ENCODE measurements at regions not wholly inside any gene's neighbourhood (a gene's known extent, or its start where the extent isn't known, plus 50 kb on each side); places are given as distances from the start of the nearest gene placed in this dataset.
A peak's percentile ranks its signal among the peaks of the same experiment; 100 is the strongest.
"Not testable (repeated sequence)": the region's sequence is repeated elsewhere in the genome, so short reads cannot be mapped to it uniquely, and the experiment has no call there.

DNA sequence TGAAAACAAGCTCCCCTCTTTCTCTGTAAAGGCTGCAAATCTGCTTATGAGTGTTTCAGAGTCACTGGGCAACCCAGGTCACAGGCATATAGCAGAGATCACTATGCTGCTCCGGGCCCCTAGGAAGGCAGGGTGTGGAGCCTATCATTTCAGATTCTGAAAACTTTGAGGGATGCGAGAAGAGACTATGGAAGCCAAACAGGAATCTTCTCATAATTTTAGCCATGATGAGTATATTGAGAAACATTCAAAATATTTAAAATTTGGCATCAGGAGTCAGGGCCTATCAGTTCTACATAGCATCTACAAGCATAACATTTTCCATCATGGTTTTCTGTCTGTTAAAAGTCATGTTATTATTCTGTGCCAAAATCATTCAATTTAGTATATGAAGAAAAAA, 61.7 kb upstream of the ATXN3L start:
- Histone ChIP-seq H3K4me1 (ENCODE audit: insufficient read depth, low read length) (no peaks in the 10 kb centered on the region), H3K27ac (ENCODE audit: low read depth, low read length) (no peak overlapping the region), H3K36me3 (ENCODE audit: insufficient read depth, low read length) (no peaks in the 10 kb centered on the region), H3K9me3 (ENCODE audit: control insufficient read depth in 1 of 2, low read length in 2 of 2) (no peaks in the 10 kb centered on the region), H3K27me3 (ENCODE audit: insufficient read depth, low read length) (no peaks in the 10 kb centered on the region), H3K4me3 (ENCODE audit: low read length in 2 of 2) (no peak overlapping the region)
- Mint-ChIP-seq H3K9me3 (no peaks in the 10 kb centered on the region), H3K4me1 (peaks cover 0 to 3% (median 1%) of the 10 kb centered on the region in 4 donors), H3K27ac (no peak overlapping the region), H3K4me3 (no peak overlapping the region), H3K36me3 (no peaks in the 10 kb centered on the region), H3K27me3 (no peaks in the 10 kb centered on the region)
- intact Hi-C loops (cut with micrococcal nuclease), result no loop called here
- DNase-seq, result no peak
- POLR2A ChIA-PET (ENCODE audit: partially characterized antibody), result no interaction called here
- CTCF ChIA-PET (ENCODE audit: partially characterized antibody), result no interaction called here

DNA sequence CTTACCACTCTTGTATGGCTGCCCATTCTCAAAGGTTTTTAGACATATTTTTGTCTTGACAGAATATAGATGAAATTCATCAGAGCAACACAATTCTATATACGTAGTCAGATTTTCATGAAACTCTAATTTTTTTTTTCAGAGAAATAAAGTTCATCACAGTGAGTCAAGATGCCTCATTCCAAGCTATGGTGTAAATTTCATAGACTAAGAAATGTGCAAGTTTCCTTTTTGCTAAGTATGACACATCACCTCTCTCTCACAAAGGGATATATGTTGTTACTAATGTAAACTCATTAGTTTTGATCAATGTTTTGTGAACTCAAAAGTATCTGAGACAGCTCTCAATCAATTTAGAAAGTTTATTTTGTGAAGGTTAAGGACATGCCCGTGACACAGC, 60.4 kb upstream of the ATXN3L start:
- Histone ChIP-seq H3K27ac (ENCODE audit: low read depth, low read length) (no peak overlapping the region), H3K4me3 (ENCODE audit: low read length in 2 of 2) (no peak overlapping the region), H3K9me3 (ENCODE audit: control insufficient read depth in 1 of 2, low read length in 2 of 2) (no peaks in the 10 kb centered on the region), H3K27me3 (ENCODE audit: insufficient read depth, low read length) (no peaks in the 10 kb centered on the region), H3K36me3 (ENCODE audit: insufficient read depth, low read length) (no peaks in the 10 kb centered on the region), H3K4me1 (ENCODE audit: insufficient read depth, low read length) (no peaks in the 10 kb centered on the region)
- no peak for DNase-seq
- H3K4me1 Mint-ChIP-seq, result peaks cover 0 to 3% (median 1%) of the 10 kb centered on the region in 4 donors
- no peaks in the 10 kb centered on the region for H3K36me3 Mint-ChIP-seq
- H3K27me3 Mint-ChIP-seq, result no peaks in the 10 kb centered on the region
- H3K4me3 Mint-ChIP-seq, result no peak overlapping the region
- ChIA-PET POLR2A (ENCODE audit: partially characterized antibody) (no interaction called here), CTCF (ENCODE audit: partially characterized antibody) (no interaction called here)
- intact Hi-C loops (cut with micrococcal nuclease), result no loop called here
- no peaks in the 10 kb centered on the region for H3K9me3 Mint-ChIP-seq
- H3K27ac Mint-ChIP-seq, result no peak overlapping the region

DNA sequence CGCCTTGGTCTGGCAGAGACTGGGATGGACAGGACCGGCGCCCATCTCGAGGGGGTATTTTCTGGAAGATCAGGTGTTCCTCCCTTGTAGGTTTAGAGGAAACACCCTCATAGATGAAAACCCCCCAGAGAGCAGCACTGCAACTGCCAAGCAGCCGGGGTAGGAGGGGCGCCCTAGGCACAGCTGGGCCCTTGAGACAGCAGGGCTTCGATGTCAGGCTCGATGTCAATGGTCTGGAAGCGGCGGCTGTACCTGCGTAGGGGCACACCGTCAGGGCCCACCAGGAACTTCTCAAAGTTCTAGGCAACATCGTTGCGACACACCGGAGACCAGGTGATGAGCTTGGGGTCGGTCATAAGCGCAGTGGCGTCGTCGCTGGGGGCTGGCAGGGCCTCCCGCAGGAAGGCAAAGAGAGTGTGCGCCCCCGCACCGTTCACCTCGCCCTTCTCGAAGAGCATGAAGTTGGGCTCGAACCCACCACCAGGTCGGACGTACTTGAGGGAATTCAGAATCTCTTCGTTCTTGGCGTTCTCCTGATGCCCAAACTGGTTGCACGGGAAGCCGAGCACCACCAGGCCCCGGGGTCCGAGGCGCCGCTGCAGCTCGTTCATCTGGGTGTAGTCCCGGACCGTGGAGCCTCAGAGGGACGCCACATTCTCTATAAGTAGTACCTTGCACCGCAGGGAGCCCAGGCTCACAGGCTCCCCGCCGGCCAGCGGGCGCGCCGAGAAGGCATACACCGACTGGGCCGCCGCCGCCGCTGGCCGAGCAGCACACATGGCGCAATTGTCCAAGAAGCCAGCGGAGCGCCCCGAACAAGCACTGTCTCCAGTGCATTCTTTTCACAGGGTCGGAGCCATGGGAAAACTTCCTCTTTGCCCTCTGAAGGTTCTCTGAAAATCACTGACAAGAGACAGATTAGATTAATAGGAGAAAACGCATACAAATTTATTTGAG, 59.0 kb upstream of the ATXN3L start:
- H3K27ac ChIP-seq (ENCODE audit: low read depth, low read length); H3K36me3 ChIP-seq (ENCODE audit: insufficient read depth, low read length); H3K27ac Mint-ChIP-seq; H3K4me3 Mint-ChIP-seq; H3K27me3 Mint-ChIP-seq; intact Hi-C loops (cut with micrococcal nuclease); H3K36me3 Mint-ChIP-seq; H3K4me3 ChIP-seq (ENCODE audit: low read length in 2 of 2); H3K9me3 ChIP-seq (ENCODE audit: control insufficient read depth in 1 of 2, low read length in 2 of 2); H3K27me3 ChIP-seq (ENCODE audit: insufficient read depth, low read length); CTCF ChIA-PET (ENCODE audit: partially characterized antibody); H3K4me1 Mint-ChIP-seq; POLR2A ChIA-PET (ENCODE audit: partially characterized antibody); H3K4me1 ChIP-seq (ENCODE audit: insufficient read depth, low read length); H3K9me3 Mint-ChIP-seq: not testable (repeated sequence)
- peak in 1 of 5 donors; percentile 9 for DNase-seq

DNA sequence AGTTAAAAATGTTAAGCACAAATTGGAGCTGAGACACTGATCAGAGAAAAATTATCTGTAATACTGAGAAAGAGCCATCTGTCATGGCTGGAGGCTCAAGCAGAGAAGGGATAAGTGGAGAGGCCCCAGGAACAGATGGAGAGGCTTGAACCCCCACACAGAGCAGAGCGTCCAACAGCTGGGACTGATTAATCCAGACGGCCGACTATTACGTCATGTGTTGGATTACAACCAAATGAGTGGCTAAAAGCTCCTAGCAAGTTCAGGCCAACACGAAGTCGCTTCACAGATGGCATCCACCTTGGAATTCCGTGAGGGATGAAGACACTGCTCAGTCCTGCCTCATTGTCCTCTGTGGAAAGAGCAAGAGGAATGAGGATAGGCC, 57.7 kb upstream of the ATXN3L start:
- no peak for DNase-seq
- Histone ChIP-seq H3K4me1 (ENCODE audit: insufficient read depth, low read length) (no peaks in the 10 kb centered on the region), H3K9me3 (ENCODE audit: control insufficient read depth in 1 of 2, low read length in 2 of 2) (no peaks in the 10 kb centered on the region), H3K27ac (ENCODE audit: low read depth, low read length) (no peak overlapping the region), H3K27me3 (ENCODE audit: insufficient read depth, low read length) (no peaks in the 10 kb centered on the region), H3K4me3 (ENCODE audit: low read length in 2 of 2) (no peak overlapping the region), H3K36me3 (ENCODE audit: insufficient read depth, low read length) (no peaks in the 10 kb centered on the region)
- Mint-ChIP-seq H3K4me1 (peaks cover 0 to 3% (median 1%) of the 10 kb centered on the region in 4 donors), H3K27me3 (no peaks in the 10 kb centered on the region), H3K9me3 (no peaks in the 10 kb centered on the region), H3K27ac (no peak overlapping the region), H3K4me3 (no peak overlapping the region), H3K36me3 (no peaks in the 10 kb centered on the region)
- CTCF ChIA-PET (ENCODE audit: partially characterized antibody), result no interaction called here
- intact Hi-C loops (cut with micrococcal nuclease), result no loop called here
- POLR2A ChIA-PET (ENCODE audit: partially characterized antibody), result no interaction called here

DNA sequence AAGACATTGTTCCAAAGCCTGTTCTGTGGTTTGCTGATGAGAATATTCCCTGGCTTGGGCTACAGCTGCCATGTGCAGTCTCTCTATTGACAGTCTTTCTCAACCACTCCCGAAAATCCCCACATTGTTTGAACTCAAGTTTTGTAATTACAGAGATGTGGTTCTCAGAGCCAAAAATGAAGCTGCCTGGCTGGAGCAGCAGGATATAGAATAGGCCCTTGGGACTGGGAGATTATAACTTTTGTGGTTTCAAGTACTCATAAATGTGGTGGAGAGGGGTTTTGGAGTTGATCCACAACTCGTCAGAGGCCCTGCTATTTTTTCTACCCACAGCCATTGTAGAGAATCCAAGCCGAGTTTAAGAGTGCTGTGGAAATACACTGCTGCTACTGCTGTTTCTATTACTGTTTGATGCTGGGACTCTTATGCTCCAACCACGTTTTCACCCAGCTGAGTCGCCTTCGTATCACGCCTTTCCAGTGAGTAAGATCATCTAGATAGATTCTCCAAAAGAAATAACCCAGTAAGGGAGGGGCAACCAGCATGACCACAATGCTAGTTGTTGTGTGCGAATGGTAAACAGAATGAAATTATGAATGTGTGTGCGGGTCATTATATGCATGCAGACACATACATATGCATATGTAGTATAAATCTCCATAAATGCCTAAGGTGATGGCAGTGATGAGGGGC, 57.1 kb upstream of the ATXN3L start:
- Histone ChIP-seq H3K36me3 (ENCODE audit: insufficient read depth, low read length) (no peaks in the 10 kb centered on the region), H3K4me1 (ENCODE audit: insufficient read depth, low read length) (no peaks in the 10 kb centered on the region), H3K27ac (ENCODE audit: low read depth, low read length) (no peak overlapping the region), H3K9me3 (ENCODE audit: control insufficient read depth in 1 of 2, low read length in 2 of 2) (no peaks in the 10 kb centered on the region), H3K4me3 (ENCODE audit: low read length in 2 of 2) (no peak overlapping the region), H3K27me3 (ENCODE audit: insufficient read depth, low read length) (no peaks in the 10 kb centered on the region)
- no peaks in the 10 kb centered on the region for H3K27me3 Mint-ChIP-seq
- DNase-seq, result no peak
- intact Hi-C loops (cut with micrococcal nuclease), result no loop called here
- H3K9me3 Mint-ChIP-seq, result no peaks in the 10 kb centered on the region
- H3K4me3 Mint-ChIP-seq, result no peak overlapping the region
- H3K27ac Mint-ChIP-seq, result no peak overlapping the region
- ChIA-PET CTCF (ENCODE audit: partially characterized antibody) (no interaction called here), POLR2A (ENCODE audit: partially characterized antibody) (no interaction called here)
- H3K36me3 Mint-ChIP-seq, result no peaks in the 10 kb centered on the region
- H3K4me1 Mint-ChIP-seq, result peaks cover 0 to 3% (median 1%) of the 10 kb centered on the region in 4 donors

DNA sequence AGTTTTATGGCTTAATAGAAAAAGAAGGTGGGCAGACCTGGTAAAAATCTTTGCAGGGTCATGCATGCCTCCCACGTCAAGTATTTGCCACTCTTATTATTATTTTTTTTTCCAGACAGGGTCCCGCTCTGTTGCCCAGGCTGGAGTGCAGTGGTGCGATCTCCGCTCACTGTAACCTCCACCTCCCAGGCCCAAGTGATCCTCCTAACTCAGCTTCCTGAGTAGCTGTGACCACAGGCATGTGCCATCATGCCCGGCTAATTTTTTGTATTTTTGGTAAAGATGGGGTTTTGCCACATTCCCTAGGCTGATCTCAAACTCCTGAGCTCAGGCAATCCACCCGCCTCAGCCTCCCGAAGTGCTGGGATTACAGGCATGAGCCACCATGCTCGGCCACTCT, 55.7 kb upstream of the ATXN3L start:
- CTCF ChIA-PET (ENCODE audit: partially characterized antibody); H3K4me1 ChIP-seq (ENCODE audit: insufficient read depth, low read length); H3K9me3 Mint-ChIP-seq; H3K4me1 Mint-ChIP-seq; DNase-seq; H3K36me3 ChIP-seq (ENCODE audit: insufficient read depth, low read length); POLR2A ChIA-PET (ENCODE audit: partially characterized antibody); intact Hi-C loops (cut with micrococcal nuclease); H3K4me3 Mint-ChIP-seq; H3K27me3 ChIP-seq (ENCODE audit: insufficient read depth, low read length); H3K27me3 Mint-ChIP-seq; H3K36me3 Mint-ChIP-seq; H3K27ac Mint-ChIP-seq; H3K4me3 ChIP-seq (ENCODE audit: low read length in 2 of 2); H3K27ac ChIP-seq (ENCODE audit: low read depth, low read length); H3K9me3 ChIP-seq (ENCODE audit: control insufficient read depth in 1 of 2, low read length in 2 of 2): not testable (repeated sequence)

DNA sequence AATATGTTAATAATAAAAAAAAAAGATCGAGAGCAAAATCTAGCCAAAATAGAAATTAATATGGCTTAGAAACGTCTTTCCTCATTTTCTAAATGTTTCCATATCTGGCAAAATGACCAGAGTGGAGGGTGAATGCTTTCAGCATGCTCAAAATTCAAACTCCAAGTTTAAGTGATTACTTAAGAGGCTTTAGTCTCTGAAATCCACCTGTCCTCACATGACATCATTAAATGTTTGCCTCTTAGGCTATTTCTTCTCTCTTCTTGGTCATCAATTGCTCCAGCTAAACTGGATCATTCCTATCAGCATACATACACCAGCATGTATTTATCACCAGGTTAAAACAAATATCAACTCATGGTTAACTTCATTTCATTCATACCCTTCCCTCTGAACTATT, 54.5 kb upstream of the ATXN3L start:
- DNase-seq, result no peak
- Mint-ChIP-seq H3K27ac (peak overlapping the region in 1 of 7 donors; percentile 33), H3K27me3 (no peaks in the 10 kb centered on the region), H3K36me3 (no peaks in the 10 kb centered on the region), H3K4me1 (peaks cover 0 to 3% (median 1%) of the 10 kb centered on the region in 4 donors), H3K4me3 (no peak overlapping the region), H3K9me3 (no peaks in the 10 kb centered on the region)
- intact Hi-C loops (cut with micrococcal nuclease), result no loop called here
- H3K27ac ChIP-seq (ENCODE audit: low read depth, low read length), result no peak overlapping the region
- no peaks in the 10 kb centered on the region for H3K4me1 ChIP-seq (ENCODE audit: insufficient read depth, low read length)
- no peak overlapping the region for H3K4me3 ChIP-seq (ENCODE audit: low read length in 2 of 2)
- POLR2A ChIA-PET (ENCODE audit: partially characterized antibody), result no interaction called here
- CTCF ChIA-PET (ENCODE audit: partially characterized antibody), result no interaction called here
- H3K27me3 ChIP-seq (ENCODE audit: insufficient read depth, low read length), result no peaks in the 10 kb centered on the region
- no peaks in the 10 kb centered on the region for H3K9me3 ChIP-seq (ENCODE audit: control insufficient read depth in 1 of 2, low read length in 2 of 2)
- H3K36me3 ChIP-seq (ENCODE audit: insufficient read depth, low read length), result no peaks in the 10 kb centered on the region

Data from CD4-positive, alpha-beta memory T cell (primary cell).